H9 (cell line): ENCODE measurements at regions not wholly inside any gene's neighbourhood (a gene's known extent, or its start where the extent isn't known, plus 50 kb on each side); places are given as distances from the start of the nearest gene placed in this dataset.

Source experiments
- DNase-seq: peaks from one replicate; pipeline ENCODE4 v3.0.0-alpha.2; 2017
- H2AFZ ChIP-seq: one replicate; pipeline ENCODE4 v1.6.1; 2013; ENCODE audit warnings: mild to moderate bottlenecking, low read length, control low read depth, moderate library complexity
- H2AK5ac ChIP-seq: 2 replicates; pipeline ENCODE4 v1.6.1; 2013; ENCODE audit warnings: low read length, control low read depth, mixed read lengths; ENCODE audit not compliant: insufficient read length
- H2BK120ac ChIP-seq: one replicate; pipeline ENCODE4 v1.6.1; 2013; ENCODE audit warnings: low read depth, mild to moderate bottlenecking, low read length, control low read depth, inconsistent platforms; ENCODE audit not compliant: poor library complexity, severe bottlenecking
- H2BK12ac ChIP-seq: 2 replicates; pipeline ENCODE4 v1.6.1; 2013; ENCODE audit warnings: low read length, control low read depth, mixed read lengths, low read depth; ENCODE audit not compliant: insufficient read length
- H2BK15ac ChIP-seq: 2 replicates; pipeline ENCODE4 v1.6.1; 2013; ENCODE audit warnings: low read depth, low read length, control low read depth
- H2BK20ac ChIP-seq: one replicate; pipeline ENCODE4 v1.6.1; 2013; ENCODE audit warnings: low read depth, mild to moderate bottlenecking, low read length, control low read depth, inconsistent platforms; ENCODE audit not compliant: poor library complexity, severe bottlenecking
- H2BK5ac ChIP-seq: 2 replicates; pipeline ENCODE4 v1.6.1; 2013; ENCODE audit warnings: low read length, control low read depth, mixed read lengths; ENCODE audit not compliant: insufficient read length
- H3K14ac ChIP-seq: 2 replicates; pipeline ENCODE4 v1.6.1; 2013; ENCODE audit warnings: low read length, control low read depth; ENCODE audit not compliant: insufficient read depth
- H3K18ac ChIP-seq: 2 replicates; pipeline ENCODE4 v1.6.1; 2013; ENCODE audit warnings: low read depth, mild to moderate bottlenecking, mixed read lengths, low read length, control low read depth; ENCODE audit not compliant: insufficient read length
- H3K23ac ChIP-seq: 2 replicates; pipeline ENCODE4 v1.6.1; 2013; ENCODE audit warnings: low read length, control low read depth, mixed read lengths, low read depth; ENCODE audit not compliant: insufficient read length
- H3K23me2 ChIP-seq: 2 replicates; pipeline ENCODE4 v1.6.1; 2013; ENCODE audit warnings: low read depth, mild to moderate bottlenecking, mixed read lengths, low read length, control low read depth; ENCODE audit not compliant: insufficient read length, poor library complexity, severe bottlenecking
- H3K27ac ChIP-seq: 2 replicates; pipeline ENCODE4 v1.5.1; 2013; ENCODE audit warnings: low read length, control low read depth, mixed read lengths, low read depth; ENCODE audit not compliant: insufficient read length
- H3K27me3 ChIP-seq: 2 replicates; pipeline ENCODE4 v1.6.1; 2013; ENCODE audit warnings: low read length, control low read depth, inconsistent platforms; ENCODE audit not compliant: insufficient read depth
- H3K4ac ChIP-seq: 2 replicates; pipeline ENCODE4 v1.6.1; 2013; ENCODE audit warnings: low read depth, mild to moderate bottlenecking, control low read depth, inconsistent platforms, low read length, moderate library complexity
- H3K4me1 ChIP-seq: 2 replicates; pipeline ENCODE4 v1.6.1; 2013; ENCODE audit warnings: low read length, control low read depth, inconsistent platforms; ENCODE audit not compliant: insufficient read depth
- H3K4me2 ChIP-seq: 2 replicates; pipeline ENCODE4 v1.6.1; 2013; ENCODE audit warnings: low read length, control low read depth, mixed read lengths; ENCODE audit not compliant: insufficient read length, insufficient read depth
- H3K56ac ChIP-seq: 2 replicates; pipeline ENCODE4 v1.6.1; 2013; ENCODE audit warnings: low read depth, mild to moderate bottlenecking, mixed read lengths, low read length, control low read depth; ENCODE audit not compliant: insufficient read length
- H3K79me1 ChIP-seq: 2 replicates; pipeline ENCODE4 v1.6.1; 2013; ENCODE audit warnings: low read depth, mild to moderate bottlenecking, moderate library complexity, low read length, control low read depth, inconsistent platforms; ENCODE audit not compliant: insufficient read depth, poor library complexity, severe bottlenecking
- H3K79me2 ChIP-seq: 2 replicates; pipeline ENCODE4 v1.6.1; 2013; ENCODE audit warnings: low read length, control low read depth, inconsistent platforms; ENCODE audit not compliant: insufficient read depth
- H3K9ac ChIP-seq: 2 replicates; pipeline ENCODE4 v1.6.1; 2013; ENCODE audit warnings: low read length, control low read depth, mixed read lengths; ENCODE audit not compliant: insufficient read length; ENCODE audit errors: extremely low read depth
- H3K9me3 ChIP-seq: one replicate; pipeline ENCODE4 v1.6.1; 2013; ENCODE audit warnings: low read depth, low read length, inconsistent platforms; ENCODE audit not compliant: control insufficient read depth
- H3T11ph ChIP-seq: one replicate; pipeline ENCODE4 v1.6.1; 2013; ENCODE audit warnings: mild to moderate bottlenecking, low read length, control low read depth, inconsistent platforms
- H4K20me1 ChIP-seq: one replicate; pipeline ENCODE4 v1.6.1; 2013; ENCODE audit not compliant: control insufficient read depth, insufficient read length, insufficient read depth
- H4K5ac ChIP-seq: 2 replicates; pipeline ENCODE4 v1.6.1; 2013; ENCODE audit warnings: low read depth, mild to moderate bottlenecking, mixed read lengths, low read length, control low read depth; ENCODE audit not compliant: insufficient read length
- H4K8ac ChIP-seq: replicated peaks from 2 replicates; pipeline ENCODE4 v1.6.1; 2013; ENCODE audit warnings: low read length, control low read depth, mixed read lengths, low read depth; ENCODE audit not compliant: insufficient read length
- H4K91ac ChIP-seq: 2 replicates; pipeline ENCODE4 v1.6.1; 2013; ENCODE audit warnings: low read depth, mild to moderate bottlenecking, moderate library complexity, mixed read lengths, low read length, control low read depth; ENCODE audit not compliant: insufficient read length
- H3K27ac Mint-ChIP-seq, 3 experiments: 2 replicates in 2 of 3; 3 replicates in 1 of 3; pipeline ENCODE4 v1.8.0; 2020 to 2021; ENCODE audit warnings: mixed read lengths in 3 of 3, mild to moderate bottlenecking in 1 of 3, moderate library complexity in 1 of 3
- H3K27me3 Mint-ChIP-seq: 2 replicates; pipeline ENCODE4 v1.8.0; 2021; ENCODE audit warnings: low read depth, mild to moderate bottlenecking, moderate library complexity, mixed read lengths
- H3K36me3 Mint-ChIP-seq, 3 experiments: 2 replicates in 2 of 3; 3 replicates in 1 of 3; pipeline ENCODE4 v1.8.0; 2020 to 2021; ENCODE audit warnings: low read depth in 3 of 3, mixed read lengths in 3 of 3; ENCODE audit not compliant: insufficient read depth in 1 of 3
- H3K4me1 Mint-ChIP-seq, 2 experiments: 2 replicates each; pipeline ENCODE4 v1.8.0; 2020; ENCODE audit warnings: mixed read lengths in 2 of 2
- H3K4me3 Mint-ChIP-seq, 2 experiments: 2 replicates in 1 of 2; 3 replicates in 1 of 2; pipeline ENCODE4 v1.8.0; 2020 to 2021; ENCODE audit warnings: mild to moderate bottlenecking in 2 of 2, mixed read lengths in 2 of 2, moderate library complexity in 1 of 2
- H3K9me3 Mint-ChIP-seq, 2 experiments: 2 replicates in 1 of 2; 3 replicates in 1 of 2; pipeline ENCODE4 v1.8.0; 2020; ENCODE audit warnings: mild to moderate bottlenecking in 2 of 2, mixed read lengths in 2 of 2, moderate library complexity in 1 of 2
- WGBS: extraction: QIAGEN DNeasy Blood & Tissue Kit; methylation state at CpG from one replicate; pipeline ENCODE4 v1.1.7; 2013; ENCODE audit warnings: missing lambda C conversion rate, low lambda C conversion rate, mixed read lengths; ENCODE audit not compliant: insufficient read length; ENCODE audit errors: extremely low coverage; 5-methylcytosine and 5-hydroxymethylcytosine counted together
- TF ChIP-seq, protein P1 (sequence below): fragments of 200-600 bp; sonication (generic); conservative IDR thresholded peaks from 3 replicates; pipeline ENCODE4 v1.8.0; 2021; ENCODE audit warnings: antibody characterized with exemption, mild to moderate bottlenecking

DNA sequence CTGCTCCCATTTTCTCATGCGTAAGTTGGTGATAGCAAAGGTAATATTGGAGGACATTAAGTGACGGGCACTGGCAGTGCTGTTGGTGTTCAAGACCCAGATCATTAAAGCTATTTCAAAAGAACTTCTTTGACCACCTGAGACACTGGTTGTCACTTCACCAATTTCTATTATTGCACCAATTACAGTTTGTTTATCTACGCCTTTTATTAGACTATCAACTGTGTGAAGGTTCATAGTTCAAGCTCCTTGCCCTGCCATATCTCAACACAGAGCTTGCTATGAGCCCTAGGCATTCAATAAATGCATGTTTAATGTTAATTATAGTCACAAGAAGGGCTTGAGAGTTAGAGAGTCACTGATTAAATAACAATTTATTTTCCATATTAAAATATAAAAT, 778.7 kb upstream of the HS3ST1 start:
- Histone ChIP-seq H2BK20ac (no peak overlapping the region), H3K23me2 (no peaks in the 10 kb centered on the region)

More for the DNA sequence above, 778.7 kb upstream of the HS3ST1 start:
- Histone ChIP-seq H2BK5ac (no peak overlapping the region), H4K20me1 (no peaks in the 10 kb centered on the region), H2AK5ac (no peak overlapping the region), H3K27me3 (no peaks in the 10 kb centered on the region), H2BK120ac (no peak overlapping the region), H4K8ac (no peak overlapping the region), H3K9ac (no peak overlapping the region), H3K23ac (no peak overlapping the region), H3K4me2 (no peak overlapping the region), H3K79me1 (no peaks in the 10 kb centered on the region), H3K18ac (no peak overlapping the region), H3K4me1 (no peaks in the 10 kb centered on the region; the same call in 1 of the 2 replicates), H2AFZ (no peak overlapping the region), H2BK12ac (no peak overlapping the region), H3K79me2 (no peaks in the 10 kb centered on the region), H4K91ac (no peak overlapping the region), H3K56ac (no peak overlapping the region), H3K27ac (no peak overlapping the region), H2BK15ac (no peak overlapping the region), H4K5ac (no peak overlapping the region), H3K9me3 (no peaks in the 10 kb centered on the region), H3T11ph (no peak overlapping the region), H3K4ac (no peak overlapping the region), H3K14ac (no peak overlapping the region)
- H3K36me3 Mint-ChIP-seq, result no peaks in the 10 kb centered on the region
- H3K27ac Mint-ChIP-seq, result no peak overlapping the region
- WGBS, result no CpG with 5 or more reads among the region's 3 CpGs
- H3K9me3 Mint-ChIP-seq, result no peaks in the 10 kb centered on the region; a peak in 1 of 5 replicates
- no peaks in the 10 kb centered on the region for H3K4me1 Mint-ChIP-seq
- no peak overlapping the region for H3K4me3 Mint-ChIP-seq
- no peak for DNase-seq
- no peaks in the 10 kb centered on the region for H3K27me3 Mint-ChIP-seq
- TF ChIP-seq, protein P1, sequence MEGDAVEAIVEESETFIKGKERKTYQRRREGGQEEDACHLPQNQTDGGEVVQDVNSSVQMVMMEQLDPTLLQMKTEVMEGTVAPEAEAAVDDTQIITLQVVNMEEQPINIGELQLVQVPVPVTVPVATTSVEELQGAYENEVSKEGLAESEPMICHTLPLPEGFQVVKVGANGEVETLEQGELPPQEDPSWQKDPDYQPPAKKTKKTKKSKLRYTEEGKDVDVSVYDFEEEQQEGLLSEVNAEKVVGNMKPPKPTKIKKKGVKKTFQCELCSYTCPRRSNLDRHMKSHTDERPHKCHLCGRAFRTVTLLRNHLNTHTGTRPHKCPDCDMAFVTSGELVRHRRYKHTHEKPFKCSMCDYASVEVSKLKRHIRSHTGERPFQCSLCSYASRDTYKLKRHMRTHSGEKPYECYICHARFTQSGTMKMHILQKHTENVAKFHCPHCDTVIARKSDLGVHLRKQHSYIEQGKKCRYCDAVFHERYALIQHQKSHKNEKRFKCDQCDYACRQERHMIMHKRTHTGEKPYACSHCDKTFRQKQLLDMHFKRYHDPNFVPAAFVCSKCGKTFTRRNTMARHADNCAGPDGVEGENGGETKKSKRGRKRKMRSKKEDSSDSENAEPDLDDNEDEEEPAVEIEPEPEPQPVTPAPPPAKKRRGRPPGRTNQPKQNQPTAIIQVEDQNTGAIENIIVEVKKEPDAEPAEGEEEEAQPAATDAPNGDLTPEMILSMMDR, result no peak
